ENCODE measurements at regions not wholly inside any gene's neighbourhood (a gene's known extent, or its start where the extent isn't known, plus 50 kb on each side); places are given as distances from the start of the nearest gene placed in this dataset.

DNA sequence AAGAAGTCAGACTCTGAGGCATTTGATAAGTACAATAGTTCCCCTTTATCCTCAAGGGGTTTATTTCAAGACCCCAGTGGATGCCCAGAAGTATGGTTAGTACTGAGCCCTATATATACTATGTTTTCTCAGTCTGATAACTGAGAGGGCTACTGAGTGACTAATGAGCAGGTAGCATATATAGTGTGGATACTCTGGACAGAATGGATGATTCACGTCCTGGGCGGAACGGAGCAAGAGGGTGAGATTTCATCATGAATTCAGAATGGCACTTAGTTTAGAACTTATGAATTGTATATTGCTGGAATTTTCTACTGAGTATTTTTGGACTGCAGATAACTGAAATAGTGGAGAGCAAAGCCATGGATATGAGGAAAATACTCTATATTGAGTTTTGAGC is 457.6 kb downstream of the PLK2 start:
- Histone ChIP-seq H3K27me3 (ENCODE audit: control insufficient read depth, insufficient read depth, low read length) (no peaks in the 10 kb centered on the region), H3K9me3 (ENCODE audit: control insufficient read depth, insufficient read depth, low read length) (no peaks in the 10 kb centered on the region), H3K4me3 (ENCODE audit: low read depth, low read length) (no peak overlapping the region), H3K27ac (ENCODE audit: low read depth, low read length) (no peak overlapping the region)
- ChIA-PET POLR2A (no interaction called here), CTCF (no interaction called here)
- no peak for DNase-seq (ENCODE audit: low read depth, low spot score)
- TF ChIP-seq, protein P1, sequence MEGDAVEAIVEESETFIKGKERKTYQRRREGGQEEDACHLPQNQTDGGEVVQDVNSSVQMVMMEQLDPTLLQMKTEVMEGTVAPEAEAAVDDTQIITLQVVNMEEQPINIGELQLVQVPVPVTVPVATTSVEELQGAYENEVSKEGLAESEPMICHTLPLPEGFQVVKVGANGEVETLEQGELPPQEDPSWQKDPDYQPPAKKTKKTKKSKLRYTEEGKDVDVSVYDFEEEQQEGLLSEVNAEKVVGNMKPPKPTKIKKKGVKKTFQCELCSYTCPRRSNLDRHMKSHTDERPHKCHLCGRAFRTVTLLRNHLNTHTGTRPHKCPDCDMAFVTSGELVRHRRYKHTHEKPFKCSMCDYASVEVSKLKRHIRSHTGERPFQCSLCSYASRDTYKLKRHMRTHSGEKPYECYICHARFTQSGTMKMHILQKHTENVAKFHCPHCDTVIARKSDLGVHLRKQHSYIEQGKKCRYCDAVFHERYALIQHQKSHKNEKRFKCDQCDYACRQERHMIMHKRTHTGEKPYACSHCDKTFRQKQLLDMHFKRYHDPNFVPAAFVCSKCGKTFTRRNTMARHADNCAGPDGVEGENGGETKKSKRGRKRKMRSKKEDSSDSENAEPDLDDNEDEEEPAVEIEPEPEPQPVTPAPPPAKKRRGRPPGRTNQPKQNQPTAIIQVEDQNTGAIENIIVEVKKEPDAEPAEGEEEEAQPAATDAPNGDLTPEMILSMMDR (IDR thresholded peaks at IDR 0.05; ENCODE audit: low read depth, low read length): no peak

GRCh38 chr5:57993866-57994265 is 466.0 kb downstream of the PLK2 start:
- ChIA-PET CTCF (no interaction called here), POLR2A (no interaction called here)
- H3K4me3 ChIP-seq (ENCODE audit: low read depth, low read length): no peak overlapping the region
- H3K9me3 ChIP-seq (ENCODE audit: control insufficient read depth, insufficient read depth, low read length): no peaks in the 10 kb centered on the region
- TF ChIP-seq, protein P1 (IDR thresholded peaks at IDR 0.05; ENCODE audit: low read depth, low read length): no peak
- H3K27me3 ChIP-seq (ENCODE audit: control insufficient read depth, insufficient read depth, low read length): no peaks in the 10 kb centered on the region
- DNase-seq (ENCODE audit: low read depth, low spot score): no peak
- no peak overlapping the region for H3K27ac ChIP-seq (ENCODE audit: low read depth, low read length)

DNA sequence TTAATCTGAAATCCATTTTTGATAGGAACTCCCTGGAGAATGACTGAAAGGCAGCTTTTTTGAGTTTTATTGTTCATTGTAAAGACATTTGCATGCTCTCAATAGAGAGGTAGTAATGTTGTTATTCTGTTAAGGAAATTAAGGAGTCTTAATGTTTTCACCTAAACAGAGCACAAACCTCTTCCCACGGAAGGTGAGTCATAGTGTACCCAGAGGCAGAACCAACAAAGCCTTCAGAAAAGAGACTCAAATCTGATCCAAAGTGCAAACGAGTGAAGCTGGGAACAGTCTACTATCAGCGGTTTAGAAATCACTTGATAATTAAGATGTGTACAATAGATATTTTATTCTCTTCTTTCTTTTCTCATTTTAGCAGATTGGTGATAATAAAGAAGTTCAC is 470.5 kb downstream of the PLK2 start:
- no peak for DNase-seq (ENCODE audit: low read depth, low spot score)
- Histone ChIP-seq H3K27me3 (ENCODE audit: control insufficient read depth, insufficient read depth, low read length) (no peaks in the 10 kb centered on the region), H3K4me3 (ENCODE audit: low read depth, low read length) (no peak overlapping the region), H3K27ac (ENCODE audit: low read depth, low read length) (no peak overlapping the region), H3K9me3 (ENCODE audit: control insufficient read depth, insufficient read depth, low read length) (no peaks in the 10 kb centered on the region)
- ChIA-PET CTCF (no interaction called here), POLR2A (no interaction called here)
- TF ChIP-seq, protein P1 (IDR thresholded peaks at IDR 0.05; ENCODE audit: low read depth, low read length): no peak

DNA sequence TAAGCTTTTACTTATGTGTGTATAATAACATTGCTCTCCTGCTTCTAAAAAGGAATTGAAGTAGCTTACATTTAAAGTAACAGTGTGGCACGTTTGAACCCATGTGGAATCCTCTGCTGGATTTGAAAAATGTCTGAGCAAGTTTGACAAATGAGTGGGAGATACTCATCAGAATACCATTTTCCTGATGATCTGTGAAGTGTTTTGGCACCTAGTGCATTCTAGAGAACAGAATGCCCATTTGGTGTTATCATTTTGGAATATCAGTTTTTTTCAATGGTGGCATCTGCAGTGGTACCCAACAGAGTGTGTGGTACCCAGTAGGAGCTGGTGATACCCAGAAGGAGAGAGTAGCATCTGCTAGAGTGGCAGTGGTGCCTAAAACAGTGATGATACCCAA is 471.1 kb downstream of the PLK2 start:
- CTCF ChIA-PET: no interaction called here
- H3K27ac ChIP-seq (ENCODE audit: low read depth, low read length): no peak overlapping the region
- POLR2A ChIA-PET: no interaction called here

DNA sequence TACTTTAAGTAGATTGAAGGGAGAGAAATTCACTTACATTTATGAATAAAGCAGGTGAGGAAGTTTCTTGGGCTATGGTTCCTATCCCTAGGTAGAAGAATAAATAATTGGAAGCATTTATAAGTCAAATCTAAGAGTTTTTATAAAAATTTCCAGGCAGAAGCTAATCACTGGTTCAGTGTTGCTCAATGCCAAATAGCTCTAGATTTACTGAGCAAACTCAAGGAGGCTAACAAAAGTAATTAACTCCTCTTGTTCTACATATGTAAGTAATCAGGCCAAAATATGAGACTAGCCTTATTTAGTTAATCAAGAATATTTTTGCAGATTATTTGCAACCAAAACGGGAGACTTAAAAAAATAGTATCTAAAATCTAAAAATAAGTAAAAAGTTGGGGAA is 472.3 kb downstream of the PLK2 start:
- Histone ChIP-seq H3K27me3 (ENCODE audit: control insufficient read depth, insufficient read depth, low read length) (no peaks in the 10 kb centered on the region), H3K9me3 (ENCODE audit: control insufficient read depth, insufficient read depth, low read length) (no peaks in the 10 kb centered on the region), H3K27ac (ENCODE audit: low read depth, low read length) (no peak overlapping the region), H3K4me3 (ENCODE audit: low read depth, low read length) (no peak overlapping the region)
- ChIA-PET POLR2A (no interaction called here), CTCF (no interaction called here)
- TF ChIP-seq, protein P1 (IDR thresholded peaks at IDR 0.05; ENCODE audit: low read depth, low read length): no peak
- no peak for DNase-seq (ENCODE audit: low read depth, low spot score)

More for the DNA sequence above, 471.1 kb downstream of the PLK2 start:
- H3K4me3 ChIP-seq (ENCODE audit: low read depth, low read length): no peak overlapping the region
- TF ChIP-seq, protein P1 (IDR thresholded peaks at IDR 0.05; ENCODE audit: low read depth, low read length): no peak
- no peaks in the 10 kb centered on the region for H3K9me3 ChIP-seq (ENCODE audit: control insufficient read depth, insufficient read depth, low read length)
- H3K27me3 ChIP-seq (ENCODE audit: control insufficient read depth, insufficient read depth, low read length): no peaks in the 10 kb centered on the region
- DNase-seq (ENCODE audit: low read depth, low spot score): no peak
